Calu3 (cell line): ENCODE measurements at regions not wholly inside any gene's neighbourhood (a gene's known extent, or its start where the extent isn't known, plus 50 kb on each side); places are given as distances from the start of the nearest gene placed in this dataset.

Experiments
- BruUV-seq: library from RNA; stranded (reverse); fragments of 400-500 nt; replicated peaks from 2 replicates; lab custom pipeline; 2021; lab: Mats Ljungman, UMichigan
- CTCF ChIA-PET: fragments of 300-600 bp; sonication (Branson Sonifier 250); formaldehyde crosslinking; loops from one replicate; lab custom pipeline; 2022; ENCODE audit warnings: antibody characterized with exemption; lab: Charles Lee
- DNase-seq: peaks from one replicate; pipeline ENCODE4 v3.0.0; 2022
- H3K27ac Mint-ChIP-seq: one replicate; pipeline ENCODE4 v1.8.0; 2022; ENCODE audit warnings: mixed read lengths; ENCODE audit not compliant: unreplicated experiment
- H3K27me3 Mint-ChIP-seq: one replicate; pipeline ENCODE4 v1.8.0; 2022; ENCODE audit warnings: mixed read lengths; ENCODE audit not compliant: unreplicated experiment
- H3K36me3 Mint-ChIP-seq: one replicate; pipeline ENCODE4 v1.8.0; 2022; ENCODE audit warnings: mild to moderate bottlenecking, moderate library complexity, mixed read lengths; ENCODE audit not compliant: insufficient read depth, unreplicated experiment
- H3K4me1 Mint-ChIP-seq: one replicate; pipeline ENCODE4 v1.8.0; 2022; ENCODE audit warnings: mild to moderate bottlenecking, low read depth, mixed read lengths; ENCODE audit not compliant: unreplicated experiment
- H3K4me3 Mint-ChIP-seq: one replicate; pipeline ENCODE4 v1.8.0; 2022; ENCODE audit warnings: mild to moderate bottlenecking, low read depth, moderate library complexity, mixed read lengths; ENCODE audit not compliant: unreplicated experiment
- H3K9me3 Mint-ChIP-seq: one replicate; pipeline ENCODE4 v1.8.0; 2022; ENCODE audit warnings: low read depth, mixed read lengths; ENCODE audit not compliant: unreplicated experiment
- CTCF ChIP-seq: fragments of 200-600 bp; IDR thresholded peaks from one replicate; pipeline ENCODE4 v1.8.0; 2022; ENCODE audit warnings: antibody characterized with exemption; ENCODE audit not compliant: unreplicated experiment
- intact Hi-C: fragments of 100-400 bp; cut with micrococcal nuclease; formaldehyde crosslinking; loops from one replicate; pipeline ENCODE4 v1.10.0; 2022; ENCODE audit not compliant: unreplicated experiment

DNA sequence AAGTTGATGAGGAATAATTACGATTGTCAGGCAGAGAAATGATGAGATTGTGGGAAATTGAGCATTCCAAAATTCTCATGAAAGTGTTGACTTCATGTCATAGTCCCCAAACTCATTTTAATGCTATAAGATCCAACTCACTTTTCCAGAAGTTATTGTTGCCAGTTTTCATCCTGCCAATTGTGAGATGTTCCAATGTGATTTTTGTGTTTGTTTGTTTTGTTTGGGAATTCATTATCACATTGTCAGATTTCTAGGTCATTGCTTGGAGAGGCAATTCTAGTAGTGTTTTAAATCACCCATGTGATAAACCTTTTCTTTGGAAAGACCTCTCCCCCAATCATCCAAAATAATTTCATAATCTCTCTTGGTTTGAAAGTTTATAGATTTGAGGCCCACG, 86.0 kb upstream of the ACVR2A start:
- Mint-ChIP-seq H3K4me3 (no peak overlapping the region), H3K9me3 (no peaks in the 10 kb centered on the region), H3K27me3 (no peaks in the 10 kb centered on the region), H3K4me1 (no peaks in the 10 kb centered on the region), H3K36me3 (no peaks in the 10 kb centered on the region), H3K27ac (no peak overlapping the region)
- TF ChIP-seq CTCF = no peak
- intact Hi-C loops = no loop called here
- BruUV-seq = no TSS peak
- no peak for DNase-seq
- CTCF ChIA-PET = no interaction called here

- DNase-seq = no peak
- BruUV-seq = no TSS peak
- CTCF ChIA-PET = no interaction called here
- Mint-ChIP-seq H3K9me3 (no peaks in the 10 kb centered on the region), H3K4me3 (no peak overlapping the region), H3K36me3 (no peaks in the 10 kb centered on the region), H3K4me1 (no peaks in the 10 kb centered on the region), H3K27ac (no peak overlapping the region), H3K27me3 (no peaks in the 10 kb centered on the region)
- intact Hi-C loops = no loop called here
- no peak for TF ChIP-seq CTCF
Measured at GRCh38 chr2:147756069-147756468, 88.8 kb upstream of the ACVR2A start.

- H3K36me3 Mint-ChIP-seq = no peaks in the 10 kb centered on the region
- no peak overlapping the region for H3K27ac Mint-ChIP-seq
- BruUV-seq = no TSS peak
- H3K27me3 Mint-ChIP-seq = no peaks in the 10 kb centered on the region
- H3K9me3 Mint-ChIP-seq = no peaks in the 10 kb centered on the region
- intact Hi-C loops = no loop called here
- H3K4me3 Mint-ChIP-seq = no peak overlapping the region
- H3K4me1 Mint-ChIP-seq = no peaks in the 10 kb centered on the region
- CTCF ChIA-PET = no interaction called here
- DNase-seq = no peak
- no peak for TF ChIP-seq CTCF
Measured at GRCh38 chr2:147740211-147740927, 104.5 kb upstream of the ACVR2A start.

DNA sequence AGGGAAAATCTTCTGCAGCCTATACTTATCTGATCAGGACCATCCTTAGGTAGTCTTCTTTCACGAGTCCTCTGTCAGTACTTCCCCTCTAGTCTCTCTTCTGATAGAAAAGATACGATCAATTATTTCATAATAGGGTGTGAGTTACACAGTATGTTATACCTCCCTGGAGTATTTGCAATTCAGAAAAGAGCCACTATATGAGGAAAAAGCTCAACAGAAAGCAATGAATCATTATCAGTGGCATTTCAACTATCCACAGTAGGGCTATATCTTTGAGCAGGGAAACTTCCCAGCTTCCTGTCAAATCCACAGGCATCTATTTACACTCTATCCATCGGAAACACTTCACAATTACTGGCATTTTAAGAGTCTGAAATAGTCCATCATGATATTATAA, 105.3 kb upstream of the ACVR2A start:
- no TSS peak for BruUV-seq
- no peak for DNase-seq
- no peaks in the 10 kb centered on the region for H3K9me3 Mint-ChIP-seq
- no peaks in the 10 kb centered on the region for H3K4me1 Mint-ChIP-seq
- TF ChIP-seq CTCF = no peak
- no peaks in the 10 kb centered on the region for H3K36me3 Mint-ChIP-seq
- CTCF ChIA-PET = interaction anchor here (0.5 kb wide), 1 partner anchor 249 kb away, joined by 3 read pairs; no protein-coding TSS in a partner anchor
- no peak overlapping the region for H3K4me3 Mint-ChIP-seq
- no peaks in the 10 kb centered on the region for H3K27me3 Mint-ChIP-seq
- intact Hi-C loops = no loop called here
- no peak overlapping the region for H3K27ac Mint-ChIP-seq
